Esophagus muscularis mucosa (tissue), 4 donors: ENCODE measurements at regions not wholly inside any gene's neighbourhood (a gene's known extent, or its start where the extent isn't known, plus 50 kb on each side); places are given as distances from the start of the nearest gene placed in this dataset.

ENCODE experiments used
- EP300 ChIP-seq: sonication (generic); formaldehyde crosslinking; IDR thresholded peaks from one replicate; pipeline ENCODE4 v1.6.1; 2017; ENCODE audit warnings: antibody characterized with exemption
- POLR2A ChIP-seq: fragments of 450-650 bp; IDR thresholded peaks from one replicate; pipeline ENCODE4 v1.6.1; 2017; ENCODE audit warnings: antibody characterized with exemption, moderate library complexity, mild to moderate bottlenecking, low read depth
- POLR2AphosphoS5 ChIP-seq, 2 donors: sonication (generic); formaldehyde crosslinking; IDR thresholded peaks; one replicate each; pipeline ENCODE4 v1.6.1; 2017; ENCODE audit warnings: antibody characterized with exemption in 2 of 2
- TF ChIP-seq, protein P1 (sequence below), 3 experiments: fragments of 200-600 bp in 2 of 3; fragments of 450-650 bp in 1 of 3; sonication (generic) in 2 of 3; IDR thresholded peaks; one replicate each; pipeline ENCODE4 v1.5.1; 2017 to 2019; ENCODE audit warnings: antibody characterized with exemption in 3 of 3, mild to moderate bottlenecking in 2 of 3, moderate library complexity in 1 of 3

DNA sequence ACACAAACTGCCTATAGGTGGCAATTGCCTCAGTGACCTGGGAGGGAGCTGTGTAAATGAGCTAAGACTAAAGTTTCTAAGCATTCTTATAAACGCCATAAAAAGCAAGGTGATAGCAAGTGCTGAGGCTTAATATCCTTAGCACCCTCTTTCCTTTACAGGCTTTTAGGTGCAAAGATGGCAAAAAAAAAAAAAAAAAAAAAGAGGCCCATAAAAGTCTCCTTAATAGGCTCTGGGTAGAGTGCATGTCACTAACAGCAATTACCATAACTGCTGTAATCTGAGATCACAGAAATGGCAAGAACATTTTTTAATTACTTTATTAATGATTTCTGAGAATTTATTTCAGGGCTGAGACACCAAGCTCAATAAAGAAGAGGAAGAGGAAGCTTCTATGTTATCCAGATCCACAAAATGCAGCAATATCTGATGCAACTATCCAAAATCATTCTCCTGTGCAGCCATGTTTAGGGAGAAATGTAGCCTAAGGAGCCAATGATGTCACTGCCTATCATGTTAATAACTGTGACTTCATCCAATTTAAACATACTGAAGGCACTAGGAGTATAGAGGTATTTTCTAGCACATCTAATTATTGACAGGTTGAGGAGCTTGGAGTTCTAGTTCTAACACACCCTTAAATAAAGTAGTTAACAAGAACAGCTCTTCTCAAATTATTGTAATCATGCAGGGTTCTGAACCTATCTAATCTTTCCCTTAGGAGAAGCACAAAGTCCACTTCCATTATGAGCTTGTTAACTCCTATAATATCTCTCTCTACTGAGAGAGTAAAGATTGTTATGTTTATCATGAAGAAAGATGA is 804.3 kb upstream of the ACVR2A start:
- no peak for TF ChIP-seq POLR2AphosphoS5 (IDR thresholded peaks at IDR 0.05)
- TF ChIP-seq, protein P1, sequence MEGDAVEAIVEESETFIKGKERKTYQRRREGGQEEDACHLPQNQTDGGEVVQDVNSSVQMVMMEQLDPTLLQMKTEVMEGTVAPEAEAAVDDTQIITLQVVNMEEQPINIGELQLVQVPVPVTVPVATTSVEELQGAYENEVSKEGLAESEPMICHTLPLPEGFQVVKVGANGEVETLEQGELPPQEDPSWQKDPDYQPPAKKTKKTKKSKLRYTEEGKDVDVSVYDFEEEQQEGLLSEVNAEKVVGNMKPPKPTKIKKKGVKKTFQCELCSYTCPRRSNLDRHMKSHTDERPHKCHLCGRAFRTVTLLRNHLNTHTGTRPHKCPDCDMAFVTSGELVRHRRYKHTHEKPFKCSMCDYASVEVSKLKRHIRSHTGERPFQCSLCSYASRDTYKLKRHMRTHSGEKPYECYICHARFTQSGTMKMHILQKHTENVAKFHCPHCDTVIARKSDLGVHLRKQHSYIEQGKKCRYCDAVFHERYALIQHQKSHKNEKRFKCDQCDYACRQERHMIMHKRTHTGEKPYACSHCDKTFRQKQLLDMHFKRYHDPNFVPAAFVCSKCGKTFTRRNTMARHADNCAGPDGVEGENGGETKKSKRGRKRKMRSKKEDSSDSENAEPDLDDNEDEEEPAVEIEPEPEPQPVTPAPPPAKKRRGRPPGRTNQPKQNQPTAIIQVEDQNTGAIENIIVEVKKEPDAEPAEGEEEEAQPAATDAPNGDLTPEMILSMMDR (IDR thresholded peaks at IDR 0.05) = no peak
- no peak for TF ChIP-seq POLR2A
- no peak for TF ChIP-seq EP300
